HG03095 (cell line): ENCODE measurements at regions not wholly inside any gene's neighbourhood (a gene's known extent, or its start where the extent isn't known, plus 50 kb on each side); places are given as distances from the start of the nearest gene placed in this dataset.
A peak's percentile ranks its signal among the peaks of the same experiment; 100 is the strongest.

Experiments used
- ATAC-seq: cut with Tn5 transposase; IDR thresholded peaks from one replicate; pipeline ENCODE4 v1.9.1; 2021; ENCODE audit warnings: moderate library complexity; ENCODE audit not compliant: unreplicated experiment

GRCh38 chr7:85612514-85612913 lies 425.7 kb upstream of the SEMA3D start:
- ATAC-seq, result no peak

GRCh38 chr7:85608804-85609203 lies 421.9 kb upstream of the SEMA3D start:
- no peak for ATAC-seq

- ATAC-seq, result no peak
Observed at GRCh38 chr7:85602196-85602595, 415.3 kb upstream of the SEMA3D start.

DNA sequence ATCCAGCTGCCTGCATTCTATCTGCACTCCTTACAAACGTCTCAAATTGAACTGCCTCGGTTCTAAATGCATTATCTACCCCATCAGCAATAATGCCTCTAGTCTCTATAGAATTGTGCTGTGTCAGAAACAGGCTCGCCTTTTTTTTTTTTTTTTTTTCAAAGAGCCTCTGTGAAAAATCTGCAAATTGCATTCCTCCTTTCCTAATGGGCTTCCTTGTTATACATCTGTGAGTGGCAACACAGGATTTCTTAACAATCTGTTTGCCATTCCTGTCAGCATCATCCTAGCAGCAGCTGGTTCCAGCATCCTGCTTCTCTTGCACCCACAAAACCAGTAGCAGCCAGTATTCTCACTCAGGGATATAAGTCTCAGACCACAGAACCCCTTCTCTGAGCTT lies 413.5 kb upstream of the SEMA3D start:
- ATAC-seq, result no peak

GRCh38 chr7:85596827-85597226 lies 410.0 kb upstream of the SEMA3D start:
- no peak for ATAC-seq

- no peak for ATAC-seq
Observed at GRCh38 chr7:85595750-85596178, 408.9 kb upstream of the SEMA3D start.

GRCh38 chr7:85593355-85593754 lies 406.5 kb upstream of the SEMA3D start:
- ATAC-seq, result no peak

DNA sequence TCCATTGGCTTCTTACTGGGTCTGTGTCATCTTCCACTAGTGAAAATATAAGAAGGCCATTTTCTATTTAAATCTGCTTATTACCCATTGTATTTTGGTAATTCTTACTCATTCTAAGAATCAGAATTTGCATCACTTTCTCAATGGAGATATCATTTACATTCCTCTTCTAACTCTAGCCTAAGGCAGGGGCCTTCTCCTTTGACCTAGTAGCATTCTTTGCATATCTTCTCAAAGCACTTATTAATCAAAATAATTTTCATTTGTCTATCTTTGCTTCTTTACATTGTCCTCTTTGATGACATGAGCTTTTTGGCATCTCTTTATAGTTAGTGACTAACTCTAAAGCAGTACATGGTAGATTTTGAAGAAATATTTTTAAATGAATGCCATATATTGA lies 400.9 kb upstream of the SEMA3D start:
- ATAC-seq, result no peak

DNA sequence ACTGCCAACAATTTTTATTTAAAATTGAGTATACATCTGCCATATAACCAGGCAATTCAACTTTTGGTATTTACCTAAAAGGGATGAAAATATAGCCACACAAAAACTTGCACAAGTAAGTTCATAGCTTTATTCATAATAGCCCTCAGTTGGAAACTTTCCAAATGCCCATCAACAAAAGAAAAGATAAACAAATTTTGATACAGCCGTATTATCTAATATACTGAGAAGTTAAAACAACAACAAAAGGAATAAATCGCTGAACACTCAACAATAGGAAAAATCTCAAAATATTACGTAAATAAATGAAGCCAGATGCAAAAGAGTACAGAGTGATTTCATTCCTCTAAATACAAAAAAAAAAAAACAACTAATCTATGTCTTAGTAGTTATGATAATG lies 399.2 kb upstream of the SEMA3D start:
- ATAC-seq, result no peak

DNA sequence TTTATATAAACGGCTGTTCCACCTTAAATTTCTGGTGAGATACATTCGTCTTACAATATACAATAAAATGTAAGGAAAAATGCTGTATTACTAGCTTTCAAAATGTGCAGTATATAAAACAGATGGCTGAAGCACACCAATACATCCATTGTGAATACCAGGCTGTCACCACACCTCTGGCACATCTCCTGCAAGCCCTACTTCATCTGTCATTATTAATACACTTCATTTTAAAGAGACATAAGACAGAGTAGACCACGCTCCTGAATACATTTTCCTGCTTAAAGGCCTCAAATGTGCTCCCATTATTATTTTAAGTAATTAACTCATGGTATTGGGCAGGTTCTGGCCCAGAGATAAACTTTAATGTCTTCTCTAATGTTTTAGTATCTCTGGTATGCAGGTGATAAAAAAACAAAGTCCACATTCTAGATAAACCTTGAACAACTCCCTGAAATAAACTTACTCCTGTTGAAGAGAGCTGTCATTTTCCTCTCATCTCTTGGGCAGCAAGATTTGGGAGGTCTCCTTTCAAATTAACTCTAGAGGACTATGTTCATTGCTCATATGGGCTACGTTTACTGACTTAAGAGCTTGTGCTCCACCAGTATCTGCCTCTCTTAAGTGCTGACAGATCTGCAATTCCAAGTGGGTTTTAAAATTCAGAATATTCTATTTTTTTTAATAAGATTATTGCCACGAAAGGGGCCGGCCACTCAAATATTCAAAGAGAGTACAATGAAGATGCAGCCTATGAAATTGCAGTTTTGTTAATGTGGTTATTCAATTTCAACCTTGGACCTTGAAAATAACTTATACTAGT lies 396.5 kb upstream of the SEMA3D start:
- ATAC-seq, result no peak

DNA sequence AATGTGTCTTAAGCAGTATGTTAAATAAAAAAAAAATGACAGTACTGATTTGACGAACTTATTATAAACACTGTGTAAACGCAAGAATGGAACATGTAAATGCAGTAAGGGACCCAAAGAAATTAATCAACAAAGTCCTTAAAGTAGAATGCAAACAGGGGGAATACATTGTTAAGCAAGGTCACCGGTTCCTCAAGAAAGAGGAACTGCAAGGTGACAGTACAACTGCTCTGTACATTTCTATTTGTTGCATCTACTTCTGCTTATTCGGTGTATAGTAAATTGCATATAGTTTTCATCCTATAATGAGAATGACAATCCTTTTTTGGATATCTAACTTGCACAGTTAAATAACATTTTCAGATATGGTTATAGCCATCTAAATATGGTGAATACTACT lies 387.0 kb upstream of the SEMA3D start:
- no peak for ATAC-seq

GRCh38 chr7:85573346-85573745 lies 386.5 kb upstream of the SEMA3D start:
- no peak for ATAC-seq

DNA sequence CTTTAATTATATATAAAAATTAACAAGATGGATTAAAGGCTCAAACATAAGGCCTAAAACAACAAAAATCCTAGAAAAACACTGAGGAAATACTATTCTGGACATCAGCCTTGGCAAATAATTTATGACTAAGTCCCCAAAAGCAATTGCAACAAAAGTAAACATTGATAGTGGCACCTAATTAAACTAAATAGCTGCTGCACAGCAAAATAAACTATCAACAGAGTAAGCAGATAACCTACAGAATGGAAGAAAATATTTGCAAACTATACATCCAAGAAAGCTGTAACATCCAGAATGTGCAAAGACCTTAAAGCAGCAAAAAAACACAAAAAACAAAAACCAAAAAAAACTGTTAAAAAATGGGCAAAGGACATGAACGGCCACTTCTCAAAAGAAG lies 384.0 kb upstream of the SEMA3D start:
- ATAC-seq, result no peak

- no peak for ATAC-seq
Observed at GRCh38 chr7:85567983-85568382, 381.1 kb upstream of the SEMA3D start.

- no peak for ATAC-seq
Observed at GRCh38 chr7:85566095-85566794, 379.4 kb upstream of the SEMA3D start.

DNA sequence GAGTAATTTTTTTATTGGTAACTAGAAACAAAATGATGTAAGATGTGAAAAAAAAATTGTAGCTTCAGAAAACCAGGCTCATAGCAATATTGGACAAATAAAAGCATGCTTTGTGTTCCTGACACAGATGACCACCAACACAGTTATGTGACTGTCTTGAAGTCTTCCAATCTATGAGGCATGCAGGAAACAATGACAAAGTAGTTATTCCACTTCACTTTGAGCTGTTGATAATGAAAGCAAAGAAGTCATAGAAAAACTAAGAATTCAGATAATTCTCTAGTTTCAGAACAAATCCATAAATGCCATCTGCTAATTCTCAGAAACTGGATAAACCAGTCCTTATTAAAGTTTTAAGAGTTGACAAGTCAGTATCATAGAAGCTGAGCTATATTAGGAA lies 378.4 kb upstream of the SEMA3D start:
- ATAC-seq, result no peak

DNA sequence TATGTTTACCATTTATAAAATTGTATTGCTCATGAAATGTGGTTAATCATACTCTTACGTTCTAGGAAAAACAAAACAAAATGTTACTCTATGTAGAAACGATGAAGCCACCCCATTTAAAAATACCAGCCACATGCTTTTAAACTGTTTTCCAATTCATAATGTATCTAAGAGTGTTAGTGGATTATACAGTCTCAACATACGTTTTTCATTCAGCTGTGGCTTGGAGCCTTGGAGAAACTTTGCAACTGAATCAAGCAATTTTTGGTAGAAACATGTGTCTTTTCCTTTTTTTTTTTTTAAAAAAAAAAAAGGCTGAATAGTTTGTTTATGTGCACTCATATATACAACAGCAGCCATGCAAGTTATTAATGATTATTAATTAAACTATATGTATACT lies 378.0 kb upstream of the SEMA3D start:
- no peak for ATAC-seq

GRCh38 chr7:85561706-85562105 lies 374.9 kb upstream of the SEMA3D start:
- ATAC-seq, result no peak

DNA sequence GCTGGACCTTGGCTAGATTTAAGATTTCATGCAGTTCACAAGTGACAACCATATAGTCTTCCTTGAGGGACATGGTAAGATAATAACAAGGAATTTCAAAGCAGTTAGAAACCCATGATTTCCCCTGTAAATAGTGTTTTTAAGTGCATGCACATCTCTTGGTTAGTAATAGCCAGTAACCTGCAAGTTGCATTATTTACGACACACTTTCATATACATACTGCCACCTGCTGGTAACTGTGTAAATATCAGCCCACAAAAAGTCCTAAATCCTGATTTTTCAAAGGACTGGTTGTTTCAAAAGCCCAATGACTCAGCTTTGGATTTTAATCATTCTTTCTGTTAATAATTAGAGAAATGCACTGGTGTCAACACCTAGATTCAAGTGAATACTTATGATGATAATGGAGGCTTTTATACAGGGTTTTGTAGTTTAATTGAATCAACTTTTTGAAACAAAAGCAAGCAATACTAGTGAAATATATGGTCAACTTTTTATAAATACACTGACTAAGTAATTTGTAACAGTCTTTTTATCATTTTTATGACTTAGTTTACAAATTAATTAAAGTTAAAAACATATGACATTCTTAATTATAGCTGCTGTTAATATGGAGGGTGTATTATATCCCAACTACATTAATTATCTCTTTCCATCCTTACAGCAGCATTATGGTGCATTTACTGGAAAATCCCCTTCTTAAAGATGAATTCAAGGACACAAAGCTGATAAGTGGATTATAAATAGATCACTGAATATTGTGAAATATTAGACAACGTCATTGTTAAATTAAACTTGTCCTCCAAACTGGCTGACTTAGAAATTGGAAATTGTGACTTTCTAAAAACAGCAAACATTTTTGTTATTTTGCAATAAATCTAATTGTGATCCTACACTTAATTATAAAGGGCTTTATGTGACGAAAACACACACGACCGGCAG lies 367.7 kb upstream of the SEMA3D start:
- peak; percentile 76 for ATAC-seq

GRCh38 chr7:85535974-85536729 lies 349.3 kb upstream of the SEMA3D start:
- no peak for ATAC-seq

DNA sequence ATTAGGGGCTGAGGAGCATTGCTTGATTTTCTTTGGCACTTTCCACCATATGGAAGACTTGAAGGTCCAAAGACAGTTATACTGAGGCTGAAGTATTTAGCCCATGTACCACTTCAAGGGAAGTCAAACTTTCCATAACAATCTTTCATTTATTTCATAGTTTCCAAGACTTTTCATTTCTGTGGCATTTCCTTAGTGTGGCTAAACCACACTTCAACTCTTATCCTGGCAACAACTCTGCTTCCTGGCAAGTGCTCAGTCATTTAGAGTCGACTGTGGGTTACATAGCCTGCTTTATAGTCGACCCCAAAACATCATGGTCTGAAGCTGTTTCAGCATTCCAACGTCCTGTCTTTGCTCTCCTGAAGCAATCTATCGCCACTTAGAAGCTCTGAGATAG lies 343.0 kb upstream of the SEMA3D start:
- ATAC-seq, result no peak
